NCI-H2107 treated with DMSO at 0.1 percent for 48 hours (cell line): ENCODE measurements at regions not wholly inside any gene's neighbourhood (a gene's known extent, or its start where the extent isn't known, plus 50 kb on each side); places are given as distances from the start of the nearest gene placed in this dataset.
A peak's percentile ranks its signal among the peaks of the same experiment; 100 is the strongest.

ENCODE experiments used
- DNase-seq: peaks from one replicate; lab custom pipeline; 2025; ENCODE audit not compliant: unreplicated experiment; lab: John Stamatoyannopoulos, UW

DNA sequence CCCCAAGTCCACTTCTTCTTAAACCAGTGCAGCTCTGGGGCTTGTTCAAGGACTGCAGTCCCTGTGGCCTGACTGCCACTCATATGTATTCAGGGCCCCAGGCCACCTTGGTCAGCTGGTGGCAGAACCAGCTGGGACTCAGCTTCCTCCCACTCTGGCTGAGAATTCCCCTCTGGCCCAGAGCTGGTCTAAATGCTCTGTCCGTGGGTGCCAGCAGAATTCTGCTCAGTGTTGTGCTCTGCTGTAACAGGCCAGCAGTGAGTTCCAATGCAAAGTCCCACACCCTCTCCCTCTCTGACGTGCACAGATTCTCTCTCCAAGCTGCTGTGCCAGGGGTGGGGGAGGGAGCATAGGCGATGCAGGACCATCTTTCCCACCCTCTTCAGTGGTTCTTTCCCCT lies 210.4 kb upstream of the RGS6 start:
- DNase-seq, result no peak

DNA sequence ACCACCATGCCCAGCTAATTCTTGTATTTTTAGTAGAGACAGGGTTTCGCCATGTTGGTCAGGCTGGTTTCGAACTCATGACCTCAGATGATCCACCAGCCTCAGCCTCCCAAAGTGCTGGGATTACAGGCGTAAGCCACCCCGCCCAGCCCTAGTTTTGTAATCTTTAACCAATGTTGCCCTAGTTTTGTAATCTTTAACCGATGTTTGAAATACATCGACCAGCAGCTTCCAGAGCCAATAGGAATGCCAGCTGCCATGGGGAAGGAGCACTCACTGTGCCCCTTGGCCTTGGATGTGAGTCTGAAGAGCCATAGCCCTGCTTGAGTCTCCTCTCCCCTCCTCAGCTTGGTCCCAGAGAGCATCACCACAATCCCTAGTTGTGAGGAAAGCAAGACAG lies 209.3 kb upstream of the RGS6 start:
- no peak for DNase-seq

DNA sequence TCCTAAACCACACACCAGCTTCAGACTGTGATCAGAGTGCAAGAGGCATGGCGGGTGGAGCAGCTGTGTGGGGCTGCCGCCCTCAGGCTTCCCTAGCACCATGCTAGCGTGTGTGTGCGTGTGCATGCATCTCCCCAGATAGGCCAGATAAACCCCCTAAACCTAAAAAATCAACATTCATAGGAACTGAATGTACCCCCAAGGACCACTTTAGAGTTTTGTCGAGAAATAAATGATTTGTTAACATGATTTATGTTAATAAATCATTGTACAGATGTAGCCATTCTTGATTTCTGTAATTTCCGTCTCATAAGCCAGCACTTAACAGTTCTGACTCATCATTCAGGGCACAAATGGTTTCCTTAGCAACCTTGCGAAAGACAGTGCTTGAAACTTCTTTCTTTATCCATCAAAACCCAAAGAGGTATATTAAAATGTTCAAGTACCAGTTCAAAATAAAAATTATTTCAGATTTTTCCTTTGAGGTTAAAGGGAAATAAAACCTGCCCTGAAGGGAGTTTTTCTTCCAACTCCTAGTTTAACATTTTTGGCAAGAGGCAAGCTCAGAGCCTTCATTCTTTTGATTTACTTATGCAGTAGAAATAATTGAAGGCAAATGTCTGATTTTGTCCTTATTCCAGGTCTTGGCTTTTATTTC lies 206.2 kb upstream of the RGS6 start:
- DNase-seq, result no peak

DNA sequence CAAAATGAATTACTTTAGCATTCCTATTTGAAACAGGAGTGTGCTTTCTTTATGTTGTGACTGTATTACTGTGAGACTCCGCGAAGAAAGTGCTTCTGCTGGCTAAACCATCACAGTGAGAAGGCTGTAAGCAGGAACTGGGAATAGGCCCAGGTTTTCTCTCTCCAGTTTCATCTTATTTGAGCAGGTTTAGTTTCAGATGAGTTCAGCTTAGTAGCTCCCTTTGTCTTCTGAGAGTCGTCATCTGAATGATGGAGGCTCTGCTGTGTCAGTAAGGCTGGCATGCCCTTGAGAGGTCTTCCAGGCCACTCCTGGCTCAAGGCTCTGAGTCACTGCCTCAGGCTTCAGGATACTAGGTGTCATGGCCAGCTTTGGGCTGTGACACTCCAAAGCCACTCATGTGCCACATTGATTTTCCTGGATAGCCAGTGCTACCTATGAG lies 205.6 kb upstream of the RGS6 start:
- DNase-seq, result no peak

DNA sequence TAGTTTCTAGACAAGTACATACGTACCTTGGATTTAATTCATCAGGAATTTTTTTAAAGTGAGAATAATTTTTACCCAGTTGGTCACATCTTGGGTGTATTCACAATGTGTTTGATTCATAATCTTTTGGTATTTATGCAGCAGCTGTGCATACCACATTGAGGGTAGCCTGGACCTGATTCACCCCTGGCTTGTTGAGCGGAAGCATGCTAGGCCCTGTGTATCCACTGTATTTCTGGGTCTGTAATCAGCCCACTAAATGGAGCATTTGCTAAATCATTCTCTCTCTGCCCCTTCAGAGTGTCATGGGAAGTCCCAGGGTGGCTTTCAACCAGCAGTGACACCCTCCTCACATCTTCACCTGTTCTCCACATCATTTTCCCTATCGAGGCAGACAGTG lies 203.8 kb upstream of the RGS6 start:
- no peak for DNase-seq

DNA sequence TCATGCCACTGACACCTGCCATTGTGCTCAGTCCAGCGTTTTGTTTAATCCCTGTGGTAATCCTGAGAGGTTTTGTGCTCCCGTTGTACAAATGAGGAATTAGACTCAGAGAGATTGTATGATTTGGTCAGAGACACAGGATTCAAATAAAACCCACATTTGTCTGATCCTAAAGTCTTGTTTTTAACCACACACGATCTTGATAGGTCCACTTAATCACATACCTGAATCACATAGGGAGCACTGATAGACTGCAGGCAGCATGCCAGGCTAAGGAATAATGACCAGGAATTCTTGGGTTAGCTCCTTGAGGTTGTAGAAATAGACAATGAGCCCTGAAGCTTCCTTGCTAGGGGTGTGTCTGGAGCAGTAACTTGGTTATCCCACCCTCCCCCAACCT lies 202.6 kb upstream of the RGS6 start:
- no peak for DNase-seq

DNA sequence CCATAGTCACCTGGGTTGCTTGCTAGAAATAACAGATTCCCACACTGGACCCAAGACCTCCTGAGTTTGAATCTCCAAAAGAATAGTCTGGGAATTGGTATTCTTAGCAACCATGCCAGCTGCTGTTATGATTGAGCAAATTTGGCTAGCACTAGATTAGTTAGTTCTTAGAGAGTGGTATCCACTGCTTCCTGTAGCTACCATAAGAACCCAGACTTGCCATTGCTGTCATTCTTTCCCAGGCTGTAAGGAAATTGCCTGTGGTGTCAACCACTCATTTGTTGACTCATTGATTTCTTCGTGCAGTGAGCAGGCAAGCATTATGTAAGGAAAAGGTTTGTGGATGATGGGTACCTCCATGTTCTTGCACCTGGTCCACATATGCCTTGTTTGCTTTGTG lies 201.8 kb upstream of the RGS6 start:
- DNase-seq, result no peak

DNA sequence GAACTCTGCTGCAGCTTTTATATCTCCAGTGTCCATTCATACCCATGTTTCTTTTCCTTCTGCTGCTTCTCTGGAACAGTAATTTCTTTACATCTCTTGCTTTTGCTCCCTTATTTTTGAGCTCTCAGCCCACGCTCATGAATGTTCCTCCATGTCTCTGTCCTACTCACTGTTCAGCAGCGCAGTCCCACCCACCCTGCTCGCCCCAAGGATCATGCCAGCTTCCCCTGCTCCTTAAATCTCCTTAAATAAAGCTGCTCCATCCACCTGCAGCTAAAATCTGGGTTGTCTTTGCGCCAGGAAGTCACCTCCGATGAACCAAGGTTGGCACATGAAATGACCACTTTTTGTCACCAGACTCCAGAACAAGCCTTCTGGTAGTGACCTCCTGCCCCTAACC lies 201.1 kb upstream of the RGS6 start:
- DNase-seq, result no peak

DNA sequence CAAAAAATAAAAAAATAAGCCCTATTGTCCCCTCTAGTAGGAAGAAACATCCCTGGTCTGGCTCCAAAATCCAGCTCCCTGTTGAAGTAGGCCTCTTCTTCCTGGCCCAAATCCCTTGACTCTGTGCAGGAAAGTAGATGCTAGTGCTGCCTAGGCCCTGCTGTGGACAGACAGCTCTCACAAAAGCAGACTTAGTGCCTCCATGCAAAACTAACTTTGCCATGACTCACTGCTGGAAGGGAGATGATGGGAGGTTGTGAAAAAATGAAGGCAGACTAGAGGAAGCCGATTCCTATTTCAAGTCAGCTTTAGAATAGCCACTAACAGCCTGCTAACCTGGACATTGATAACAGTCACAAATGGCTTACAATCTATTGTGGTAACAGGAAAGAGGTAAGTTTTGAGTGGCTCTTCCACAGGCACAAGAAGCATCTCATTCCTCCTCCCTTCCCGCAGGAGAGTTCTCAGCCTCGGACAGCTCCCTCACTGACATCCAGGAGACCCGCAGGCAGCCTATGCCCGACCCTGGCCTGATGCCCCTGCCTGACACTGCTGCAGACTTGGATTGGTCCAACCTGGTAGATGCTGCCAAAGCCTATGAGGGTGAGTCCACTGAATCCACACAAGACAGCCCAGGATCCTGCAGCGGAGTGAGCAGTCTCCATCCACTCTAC lies 198.9 kb upstream of the RGS6 start:
- DNase-seq, result no peak

DNA sequence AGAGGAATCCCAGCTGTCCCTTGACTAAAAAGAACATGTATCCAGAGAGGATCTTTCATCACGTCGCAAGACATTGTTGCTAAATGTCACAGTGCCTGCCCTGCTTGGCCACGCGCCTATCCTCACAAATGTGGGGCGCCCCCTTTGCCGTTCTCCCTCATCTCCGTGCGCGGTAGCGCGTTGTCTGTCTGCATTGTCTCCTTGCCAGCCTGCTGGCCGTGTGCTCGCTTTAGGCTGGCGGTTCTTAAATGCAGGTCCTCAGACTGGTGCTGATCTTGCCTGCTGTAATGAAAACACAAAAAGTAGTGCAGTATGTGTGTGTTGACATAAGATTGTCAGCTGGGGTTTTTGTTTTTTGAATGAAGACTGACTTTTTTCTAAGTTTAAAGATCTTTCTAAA lies 198.2 kb upstream of the RGS6 start:
- no peak for DNase-seq

DNA sequence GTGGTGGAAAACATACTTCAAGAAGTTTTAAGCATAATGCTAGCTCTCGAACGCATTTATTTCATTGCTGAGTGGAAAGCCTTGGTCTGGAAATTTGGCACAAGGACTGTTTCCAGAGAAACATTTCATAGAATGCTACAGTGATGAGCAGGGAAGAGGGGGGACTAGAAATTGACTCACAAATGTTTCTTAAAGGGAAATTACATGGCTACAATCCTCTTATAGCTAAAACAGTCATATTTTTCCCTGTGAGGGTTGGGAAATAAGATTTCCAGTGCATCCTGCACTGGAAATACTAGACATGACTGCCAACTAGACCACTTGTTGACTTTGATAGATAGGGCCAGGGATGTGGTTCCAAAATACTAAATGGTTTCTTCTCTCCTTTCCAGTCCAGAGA lies 197.3 kb upstream of the RGS6 start:
- DNase-seq, result no peak

DNA sequence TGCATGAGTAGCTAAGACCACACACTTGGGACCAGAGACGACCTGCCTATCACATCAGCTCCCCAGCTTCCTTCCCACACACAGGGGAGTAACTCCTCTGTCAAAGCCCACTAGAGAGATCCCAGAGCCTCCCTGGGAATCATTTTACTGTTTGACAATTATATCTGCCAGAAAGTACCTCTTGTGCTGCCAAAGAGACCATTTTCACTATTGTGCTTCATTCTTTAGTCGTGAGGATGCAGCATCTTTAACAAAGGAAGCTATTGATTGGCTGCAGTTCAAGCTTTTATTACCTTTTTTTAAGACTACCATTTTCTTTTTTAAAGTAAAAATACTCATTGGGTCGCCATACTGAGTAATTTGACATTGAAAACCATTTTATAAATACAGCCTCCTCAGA lies 194.5 kb upstream of the RGS6 start:
- DNase-seq, result no peak

DNA sequence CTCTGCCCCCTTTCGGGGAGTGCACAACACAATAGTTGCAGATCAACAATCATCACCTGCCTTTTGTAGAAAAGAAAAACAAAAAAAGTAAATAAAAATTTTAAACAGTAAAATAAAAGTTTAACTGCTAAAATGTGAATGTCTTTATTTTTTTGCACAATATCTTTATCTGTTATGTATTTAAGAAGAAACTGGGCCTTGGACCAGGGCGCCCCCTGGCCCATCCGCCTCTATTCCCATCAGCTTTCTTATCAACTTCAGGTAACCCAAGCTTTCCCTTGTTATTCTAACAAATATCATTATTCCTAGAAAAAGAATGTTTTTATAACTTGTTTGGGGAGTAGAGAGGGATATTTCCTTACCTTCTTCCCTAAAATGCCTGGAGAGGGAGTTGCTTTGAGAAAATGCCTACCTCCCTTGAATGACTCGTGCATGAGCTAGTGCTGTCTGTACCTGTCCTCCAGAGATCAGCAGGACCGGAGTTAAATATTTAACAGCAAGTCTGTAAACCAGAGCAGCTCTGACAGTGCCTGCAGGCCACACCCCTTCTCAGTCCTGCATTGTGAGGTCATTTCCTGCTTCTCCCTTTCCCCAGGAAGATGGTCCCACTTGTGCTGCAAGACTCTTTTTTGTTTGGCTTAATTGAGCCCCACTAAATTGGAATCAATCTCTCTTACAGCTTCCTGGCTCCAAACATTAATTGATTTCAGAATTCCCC lies 192.8 kb upstream of the RGS6 start:
- DNase-seq, result no peak

DNA sequence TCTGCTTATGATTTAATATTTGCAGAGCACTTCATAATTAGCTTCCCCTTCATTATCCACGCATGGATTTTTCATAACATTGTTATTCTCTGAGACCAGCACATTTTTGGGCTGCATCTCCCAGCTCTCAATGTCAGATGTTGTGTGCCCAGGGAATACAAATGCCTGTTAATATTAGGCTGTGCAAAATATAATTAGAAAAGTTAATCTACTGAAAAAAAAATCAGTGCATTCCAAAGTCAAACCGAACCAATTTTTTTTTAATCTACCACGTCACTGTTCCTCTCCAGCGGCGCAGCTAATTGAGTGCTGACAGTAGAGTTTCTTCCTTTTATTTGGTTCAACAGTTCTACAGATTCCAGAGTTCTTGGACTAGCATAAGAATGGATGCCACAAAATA lies 191.0 kb upstream of the RGS6 start:
- no peak for DNase-seq

DNA sequence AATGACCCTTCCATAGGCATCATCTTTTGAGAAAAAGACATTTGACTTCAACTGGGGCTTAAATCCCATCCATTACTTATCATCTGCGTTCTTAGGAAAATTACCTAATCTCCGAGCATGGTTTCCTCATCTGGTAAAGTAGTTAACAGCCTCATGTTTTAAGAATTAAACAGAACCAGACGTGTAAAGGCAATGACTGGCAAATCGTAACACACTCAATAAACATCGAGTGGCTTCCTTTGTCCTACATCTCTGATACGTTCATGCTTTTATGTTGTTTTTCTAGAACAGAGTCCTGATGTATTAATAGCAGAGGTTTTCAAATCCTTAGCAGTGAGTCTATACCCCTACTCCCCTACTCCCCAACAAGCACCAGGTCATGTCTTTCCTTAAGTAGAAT lies 189.7 kb upstream of the RGS6 start:
- no peak for DNase-seq

DNA sequence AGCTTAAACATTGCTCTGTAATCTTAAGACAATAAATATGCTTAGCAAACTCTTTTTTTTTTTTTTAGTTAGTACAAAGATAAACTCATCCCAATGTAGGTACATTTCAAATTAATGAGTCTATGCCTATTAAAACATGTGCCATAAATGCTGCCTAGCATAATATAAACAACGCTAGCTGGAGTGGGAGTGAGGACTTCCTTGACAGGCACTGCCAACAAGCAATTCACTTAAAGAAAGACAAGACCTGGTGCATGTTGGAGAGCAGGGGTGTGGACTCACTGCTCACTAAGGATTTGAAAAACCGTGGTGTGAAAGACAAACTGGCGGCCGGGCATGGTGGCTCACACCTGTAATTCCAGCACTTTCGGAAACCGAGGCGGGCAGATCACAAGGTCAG lies 187.2 kb upstream of the RGS6 start:
- no peak for DNase-seq

DNA sequence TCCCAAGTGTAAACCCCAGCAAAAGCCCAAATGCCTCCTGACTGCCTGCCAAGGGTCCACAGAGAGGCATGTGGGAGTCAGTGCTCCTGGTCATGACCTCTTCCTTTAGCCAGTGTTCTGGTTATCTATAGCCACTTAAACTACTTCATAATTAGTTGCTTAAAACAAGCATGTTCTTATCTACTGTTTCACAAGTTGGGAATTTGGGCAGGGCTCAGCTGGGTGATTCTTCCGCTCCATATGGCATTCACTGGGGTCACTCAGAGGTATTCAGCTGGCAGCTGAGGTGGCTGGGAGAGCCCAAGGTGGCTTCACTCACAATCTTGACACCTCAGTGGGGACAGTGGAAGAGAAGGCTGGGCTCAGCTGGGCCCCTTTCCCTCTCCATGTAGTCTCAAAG lies 184.0 kb upstream of the RGS6 start:
- no peak for DNase-seq

DNA sequence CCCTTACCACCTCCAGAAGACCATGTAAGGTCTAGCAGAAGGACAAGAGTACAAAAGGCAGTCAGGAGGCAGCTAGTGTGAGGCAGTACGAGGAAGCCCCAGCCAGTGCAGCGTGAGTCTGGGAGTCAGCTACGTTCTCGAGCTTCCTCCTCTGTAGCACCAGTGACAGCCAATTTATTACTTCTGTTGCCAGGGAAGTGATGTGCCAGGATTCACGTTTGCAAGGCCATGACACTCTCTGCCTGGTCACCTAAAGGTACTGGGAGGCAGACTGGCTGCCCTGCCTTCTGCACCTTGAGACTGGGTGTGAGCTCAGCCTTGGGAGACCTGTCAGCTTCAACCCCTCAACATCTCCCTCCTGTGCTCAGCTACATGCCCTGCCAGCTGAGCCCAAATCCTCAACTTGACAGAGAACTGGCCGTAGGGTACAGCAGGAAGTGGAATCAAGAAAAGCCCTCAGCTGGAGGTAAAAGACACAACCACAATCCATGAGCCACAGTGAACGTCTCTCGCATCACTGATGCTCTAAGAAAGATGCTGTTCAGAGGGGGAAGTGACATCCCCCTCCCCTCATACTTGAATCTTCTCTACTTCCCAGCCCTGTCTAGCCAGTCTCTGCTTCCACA lies 182.5 kb upstream of the RGS6 start:
- DNase-seq, result no peak

DNA sequence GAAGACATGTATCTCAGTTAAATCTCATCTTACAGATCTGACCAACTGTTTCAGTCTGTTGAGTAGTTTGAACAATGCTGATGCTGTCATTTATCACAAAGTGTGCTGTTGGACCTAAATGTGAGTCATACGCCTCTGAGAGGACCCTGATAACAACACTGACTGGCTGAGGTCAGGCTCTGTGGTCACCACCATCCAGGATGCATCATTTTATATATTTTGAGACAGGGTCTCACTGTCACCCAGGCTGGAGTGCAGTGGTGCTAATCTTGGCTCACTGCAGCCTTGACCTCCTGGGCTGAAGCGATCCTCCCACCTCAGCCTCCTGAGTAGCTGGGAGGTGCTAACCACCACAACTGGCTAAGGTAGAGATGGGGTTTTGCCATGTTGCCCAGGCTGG lies 181.0 kb upstream of the RGS6 start:
- DNase-seq, result no peak

DNA sequence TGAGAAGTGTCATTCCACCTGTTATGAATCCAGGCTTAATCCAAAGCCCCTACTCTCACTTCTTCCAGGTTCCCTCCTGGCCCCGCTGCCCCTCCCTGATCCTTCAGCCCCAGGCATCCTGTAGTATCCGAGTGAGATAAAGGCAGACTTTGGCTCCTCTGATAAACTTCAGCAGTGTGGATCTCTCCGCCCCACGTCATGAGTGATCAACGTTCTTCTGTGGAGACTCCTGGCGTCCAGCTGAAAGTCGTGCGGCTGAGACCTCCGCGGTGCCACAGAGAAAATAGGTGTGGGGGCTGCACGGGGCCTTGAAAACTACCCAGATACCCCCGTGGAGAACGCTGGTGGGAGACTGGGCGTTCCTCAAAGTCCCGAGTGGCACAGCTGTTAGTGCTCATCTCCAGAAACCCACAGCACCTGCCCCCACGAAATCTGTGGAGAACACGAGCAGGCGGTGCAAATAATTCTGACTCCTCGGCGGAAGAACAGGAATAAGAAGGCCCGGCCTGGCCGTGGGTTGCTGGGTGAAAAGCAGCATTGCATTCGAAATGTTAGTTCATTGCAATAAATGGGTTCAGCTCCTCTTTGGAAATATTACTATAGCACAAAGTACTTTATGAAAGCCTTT lies 180.0 kb upstream of the RGS6 start:
- DNase-seq, result no peak

DNA sequence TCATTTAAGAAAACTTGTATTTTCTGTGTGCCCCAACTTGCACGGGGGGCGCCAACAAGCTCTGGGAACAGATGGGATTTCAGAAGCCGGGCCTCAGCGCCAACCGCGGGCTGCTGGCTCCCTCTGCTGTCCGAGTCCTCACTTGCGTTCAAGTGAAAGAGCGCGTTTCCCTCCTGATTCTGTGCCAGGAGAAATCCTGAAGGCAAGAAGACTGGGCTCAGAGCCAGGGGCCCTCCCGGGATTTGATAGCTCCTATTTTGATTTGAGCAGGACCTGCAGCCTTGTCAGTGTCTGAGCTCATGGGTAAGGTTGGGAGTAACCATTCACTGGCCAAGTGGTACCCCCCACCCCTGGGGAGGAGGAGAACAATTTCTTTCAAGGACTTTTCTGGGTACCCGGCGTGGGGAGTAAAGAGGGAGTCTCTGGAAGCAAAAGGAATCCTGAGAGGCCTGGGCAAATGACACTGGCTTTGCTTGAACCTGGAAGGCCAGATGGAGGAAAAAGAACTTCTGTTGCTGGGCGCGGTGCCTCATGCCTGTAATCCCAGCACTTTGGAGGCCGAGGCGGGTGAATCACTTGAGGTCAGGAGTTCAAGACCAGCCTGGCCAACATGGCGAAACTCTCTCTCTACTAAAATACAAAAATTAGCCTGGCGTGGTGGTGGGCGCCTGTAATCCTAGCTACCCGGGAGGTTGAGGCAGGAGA lies 179.0 kb upstream of the RGS6 start:
- DNase-seq, result peak; percentile 97
